ENCODE measurements at regions not wholly inside any gene's neighbourhood (a gene's known extent, or its start where the extent isn't known, plus 50 kb on each side); places are given as distances from the start of the nearest gene placed in this dataset.
"Not testable (repeated sequence)": the region's sequence is repeated elsewhere in the genome, so short reads cannot be mapped to it uniquely, and the experiment has no call there.

GRCh38 chr16:15224651-15225050 is 130.6 kb upstream of the RRN3 start:
- TF ChIP-seq CTCF (IDR thresholded peaks at IDR 0.05; ENCODE audit: borderline replicate concordance, extremely low read depth, low read length, poor library complexity, severe bottlenecking); EZH2 (IDR thresholded peaks at IDR 0.05; ENCODE audit: borderline replicate concordance, low read depth, low read length, severe bottlenecking): not testable (repeated sequence)
